RWPE2 (cell line): ENCODE measurements at regions not wholly inside any gene's neighbourhood (a gene's known extent, or its start where the extent isn't known, plus 50 kb on each side); places are given as distances from the start of the nearest gene placed in this dataset.
"Not testable (repeated sequence)": the region's sequence is repeated elsewhere in the genome, so short reads cannot be mapped to it uniquely, and the experiment has no call there.

Experiments used
- ATAC-seq: fragments of 200-7000 bp; cut with Tn5 transposase; 3 replicates; pipeline ENCODE4 v1.9.1; 2021; ENCODE audit warnings: low read depth
- DNase-seq: peaks from one replicate; pipeline ENCODE4 v3.0.0-alpha.2; 2020; ENCODE audit warnings: low spot score
- H3K27ac ChIP-seq: fragments of 450-650 bp; 2 replicates; pipeline ENCODE4 v1.5.1; 2017; ENCODE audit warnings: mild to moderate bottlenecking; ENCODE audit not compliant: poor library complexity, severe bottlenecking
- H3K27me3 ChIP-seq: fragments of 250-450 bp; sonication (Bioruptor Pico); 2 replicates; pipeline ENCODE4 v1.5.1; 2021; ENCODE audit warnings: mild to moderate bottlenecking, moderate library complexity; ENCODE audit not compliant: insufficient read depth, poor library complexity, severe bottlenecking
- H3K36me3 ChIP-seq: fragments of 250-450 bp; sonication (Bioruptor Pico); 2 replicates; pipeline ENCODE4 v1.5.1; 2020; ENCODE audit warnings: low read depth, mild to moderate bottlenecking, moderate library complexity
- H3K4me1 ChIP-seq: fragments of 250-450 bp; sonication (Bioruptor Pico); 2 replicates; pipeline ENCODE4 v1.5.1; 2021; ENCODE audit warnings: mild to moderate bottlenecking, moderate library complexity; ENCODE audit not compliant: insufficient read depth, poor library complexity, severe bottlenecking
- H3K4me3 ChIP-seq: fragments of 250-450 bp; sonication (Bioruptor Pico); 2 replicates; pipeline ENCODE4 v1.5.1; 2021; ENCODE audit warnings: mild to moderate bottlenecking, moderate library complexity; ENCODE audit not compliant: severe bottlenecking
- H3K9me3 ChIP-seq: fragments of 250-450 bp; sonication (Bioruptor Pico); 2 replicates; pipeline ENCODE4 v1.5.1; 2021; ENCODE audit warnings: mild to moderate bottlenecking, moderate library complexity; ENCODE audit not compliant: severe bottlenecking
- CTCF ChIP-seq: fragments of 450-650 bp; IDR thresholded peaks from one replicate; pipeline ENCODE4 v1.5.1; 2017; ENCODE audit warnings: mild to moderate bottlenecking, moderate library complexity; ENCODE audit not compliant: poor library complexity, severe bottlenecking

DNA sequence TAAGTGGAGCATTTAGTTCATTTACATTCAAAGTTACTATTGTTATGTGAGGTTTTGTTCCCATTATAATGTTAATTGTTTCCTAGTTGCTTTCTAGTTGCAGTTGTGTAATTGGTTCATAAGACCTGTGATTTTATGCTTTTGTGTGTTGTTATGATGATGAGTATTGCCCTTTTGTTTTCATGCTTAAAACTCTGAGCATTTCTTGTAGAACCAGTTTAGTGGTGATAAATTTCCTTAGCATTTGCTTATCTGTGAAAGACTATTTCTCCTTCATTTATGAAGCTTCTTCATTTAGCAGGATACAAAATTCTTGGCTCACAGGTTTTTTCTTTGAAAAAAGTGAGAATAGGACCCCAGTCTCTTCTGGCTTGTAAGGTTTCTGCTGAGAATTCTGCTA lies 274.8 kb upstream of the SPAG17 start:
- no peaks in the 10 kb centered on the region for H3K27me3 ChIP-seq
- no peak overlapping the region for H3K27ac ChIP-seq
- no peaks in the 10 kb centered on the region for H3K9me3 ChIP-seq
- no peaks in the 10 kb centered on the region for H3K36me3 ChIP-seq
- ATAC-seq, result no peak
- no peak for DNase-seq
- no peaks in the 10 kb centered on the region for H3K4me1 ChIP-seq
- TF ChIP-seq CTCF, result no peak
- no peak overlapping the region for H3K4me3 ChIP-seq

GRCh38 chr1:118453856-118454255 lies 268.8 kb upstream of the SPAG17 start:
- H3K27ac ChIP-seq, H3K4me3 ChIP-seq, H3K27me3 ChIP-seq, DNase-seq, H3K36me3 ChIP-seq, H3K9me3 ChIP-seq, ATAC-seq, H3K4me1 ChIP-seq: not testable (repeated sequence)

GRCh38 chr1:118445156-118445555 lies 260.1 kb upstream of the SPAG17 start:
- no peak for DNase-seq
- ATAC-seq, result no peak
- Histone ChIP-seq H3K4me1 (no peaks in the 10 kb centered on the region), H3K9me3 (no peaks in the 10 kb centered on the region), H3K27me3 (peaks cover 10% of the 10 kb centered on the region), H3K27ac (no peak overlapping the region), H3K36me3 (no peaks in the 10 kb centered on the region), H3K4me3 (no peak overlapping the region)
- TF ChIP-seq CTCF, result no peak

GRCh38 chr1:118442214-118442613 lies 257.2 kb upstream of the SPAG17 start:
- no peak for TF ChIP-seq CTCF
- H3K4me3 ChIP-seq, result no peak overlapping the region
- no peaks in the 10 kb centered on the region for H3K36me3 ChIP-seq
- H3K27me3 ChIP-seq, result peaks cover 12% of the 10 kb centered on the region
- no peak for ATAC-seq
- H3K4me1 ChIP-seq, result no peaks in the 10 kb centered on the region
- no peaks in the 10 kb centered on the region for H3K9me3 ChIP-seq
- H3K27ac ChIP-seq, result no peak overlapping the region
- no peak for DNase-seq

DNA sequence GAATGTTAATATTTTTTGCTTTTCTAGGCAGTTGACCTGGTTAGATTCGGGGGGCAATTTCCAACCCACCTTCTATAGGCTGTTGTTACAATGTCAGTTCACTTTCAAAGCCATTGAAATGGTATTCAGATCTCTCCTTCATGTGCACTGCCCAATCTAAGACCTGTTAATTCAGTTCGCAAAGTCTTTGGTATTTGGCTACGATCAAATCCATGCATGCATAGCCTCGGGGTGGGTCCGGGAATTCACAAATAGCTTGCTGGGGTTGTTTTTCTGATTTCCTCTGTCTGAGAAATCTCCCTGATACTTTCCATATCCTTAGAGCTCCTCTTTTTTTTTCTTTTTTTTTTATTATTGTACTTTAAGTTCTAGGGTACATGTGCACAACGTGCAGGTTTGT lies 252.6 kb upstream of the SPAG17 start:
- ATAC-seq, result no peak
- H3K4me3 ChIP-seq, result no peak overlapping the region
- DNase-seq, result no peak
- no peak overlapping the region for H3K27ac ChIP-seq
- peaks cover 6% of the 10 kb centered on the region for H3K27me3 ChIP-seq
- TF ChIP-seq CTCF, result no peak
- no peaks in the 10 kb centered on the region for H3K9me3 ChIP-seq
- no peaks in the 10 kb centered on the region for H3K36me3 ChIP-seq
- no peaks in the 10 kb centered on the region for H3K4me1 ChIP-seq
